Activated naive CD4-positive, alpha-beta T cell treated with anti-CD3 and anti-CD28 coated beads, Interleukin-2, amount 10 ng/mL, durations not matched to agents 7 days and 5 days (primary cell): ENCODE measurements at regions not wholly inside any gene's neighbourhood (a gene's known extent, or its start where the extent isn't known, plus 50 kb on each side); places are given as distances from the start of the nearest gene placed in this dataset.
"Not testable (repeated sequence)": the region's sequence is repeated elsewhere in the genome, so short reads cannot be mapped to it uniquely, and the experiment has no call there.

Experiments
- CTCF ChIA-PET: fragments of 350-600 bp; sonication (Branson Sonifier 250); formaldehyde crosslinking; loops from one replicate; lab custom pipeline; 2021; ENCODE audit warnings: antibody characterized with exemption; lab: Charles Lee
- DNase-seq: peaks from one replicate; pipeline ENCODE4 v3.0.0-alpha.2; 2020
- H3K27ac Mint-ChIP-seq: one replicate; pipeline ENCODE4 v1.8.0; 2021; ENCODE audit warnings: mild to moderate bottlenecking, moderate library complexity, mixed read lengths
- H3K27me3 Mint-ChIP-seq: one replicate; pipeline ENCODE4 v1.8.0; 2021; ENCODE audit warnings: mild to moderate bottlenecking, mixed read lengths
- H3K36me3 Mint-ChIP-seq: one replicate; pipeline ENCODE4 v1.8.0; 2021; ENCODE audit warnings: mixed read lengths
- H3K4me1 Mint-ChIP-seq: one replicate; pipeline ENCODE4 v1.8.0; 2021; ENCODE audit warnings: mixed read lengths
- H3K4me3 Mint-ChIP-seq: one replicate; pipeline ENCODE4 v1.8.0; 2021; ENCODE audit warnings: mild to moderate bottlenecking, moderate library complexity, mixed read lengths
- H3K9me3 Mint-ChIP-seq: one replicate; pipeline ENCODE4 v1.8.0; 2021; ENCODE audit warnings: mixed read lengths

GRCh38 chr1:187072262-187073034 is 243.7 kb downstream of the PLA2G4A start:
- H3K27me3 Mint-ChIP-seq, H3K36me3 Mint-ChIP-seq, DNase-seq, CTCF ChIA-PET, H3K4me1 Mint-ChIP-seq: not testable (repeated sequence)
- Mint-ChIP-seq H3K27ac (peak overlapping the region; percentile 89), H3K9me3 (peaks cover 14% of the 10 kb centered on the region), H3K4me3 (peak overlapping the region; percentile 76)

GRCh38 chr1:187073035-187073560 is 244.3 kb downstream of the PLA2G4A start:
- Mint-ChIP-seq H3K9me3 (peaks cover 14% of the 10 kb centered on the region), H3K4me3 (peak overlapping the region; percentile 76), H3K27ac (peak overlapping the region; percentile 89)
- H3K36me3 Mint-ChIP-seq, CTCF ChIA-PET, H3K27me3 Mint-ChIP-seq, H3K4me1 Mint-ChIP-seq: not testable (repeated sequence)
- DNase-seq, result peak; percentile 41

DNA sequence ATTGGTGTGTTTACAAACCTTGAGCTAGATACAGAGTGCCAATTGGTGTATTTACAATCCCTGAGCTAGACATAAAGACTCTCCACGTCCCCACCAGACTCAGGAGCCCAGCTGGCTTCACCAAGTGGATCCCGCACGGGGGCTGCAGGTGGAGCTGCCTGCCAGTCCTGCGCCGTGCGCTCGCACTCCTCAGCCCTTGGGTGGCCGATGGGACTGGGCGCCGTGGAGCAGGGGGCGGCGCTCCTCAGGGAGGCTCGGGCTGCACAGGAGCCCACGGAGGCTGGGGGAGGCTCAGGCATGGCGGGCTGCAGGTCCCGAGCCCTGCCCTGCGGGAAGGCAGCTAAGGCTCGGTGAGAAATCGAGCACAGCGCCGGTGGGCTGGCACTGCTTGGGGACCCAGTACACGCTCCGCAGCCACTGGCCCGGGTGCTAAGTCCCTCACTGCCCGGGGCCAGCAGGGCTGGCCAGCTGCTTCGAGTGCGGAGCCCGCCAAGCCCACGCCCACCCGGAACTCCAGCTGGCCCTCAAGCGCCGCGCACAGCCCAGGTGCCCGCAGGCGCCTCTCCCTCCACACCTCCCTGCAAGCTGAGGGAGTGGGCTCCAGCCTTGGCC is 245.0 kb downstream of the PLA2G4A start:
- DNase-seq, CTCF ChIA-PET, H3K27me3 Mint-ChIP-seq, H3K4me1 Mint-ChIP-seq, H3K36me3 Mint-ChIP-seq: not testable (repeated sequence)
- Mint-ChIP-seq H3K27ac (peak overlapping the region; percentile 89), H3K4me3 (peak overlapping the region; percentile 76), H3K9me3 (peaks cover 14% of the 10 kb centered on the region)

GRCh38 chr1:187074445-187075048 is 245.8 kb downstream of the PLA2G4A start:
- Mint-ChIP-seq H3K36me3 (peaks cover 4% of the 10 kb centered on the region), H3K9me3 (peaks cover 14% of the 10 kb centered on the region), H3K4me3 (no peak overlapping the region), H3K27ac (no peak overlapping the region), H3K4me1 (peaks cover 2% of the 10 kb centered on the region), H3K27me3 (no peaks in the 10 kb centered on the region)
- no peak for DNase-seq
- CTCF ChIA-PET, result no interaction called here

DNA sequence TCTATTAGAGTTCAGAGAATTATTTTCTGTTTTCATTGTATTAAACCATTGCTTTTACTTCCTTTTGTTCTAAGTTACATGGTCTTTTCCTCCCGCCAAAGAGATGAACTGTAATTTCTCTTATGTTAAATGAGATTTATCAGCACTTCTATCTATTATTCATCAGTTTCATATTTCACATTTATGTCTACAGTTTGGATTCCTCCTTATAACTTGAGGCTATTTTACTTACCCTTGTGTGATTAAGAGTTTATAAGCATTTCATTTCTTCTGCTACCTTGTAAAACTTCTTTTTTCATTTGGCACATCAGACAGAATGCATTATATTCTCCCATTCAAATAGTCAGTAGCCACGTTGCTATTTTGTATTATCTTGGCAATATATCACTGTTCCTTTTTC is 248.2 kb downstream of the PLA2G4A start:
- DNase-seq, result no peak
- Mint-ChIP-seq H3K36me3 (peaks cover 4% of the 10 kb centered on the region), H3K4me1 (peaks cover 2% of the 10 kb centered on the region), H3K4me3 (no peak overlapping the region), H3K9me3 (peaks cover 14% of the 10 kb centered on the region), H3K27ac (no peak overlapping the region), H3K27me3 (no peaks in the 10 kb centered on the region)
- CTCF ChIA-PET, result no interaction called here

GRCh38 chr1:187078321-187078720 is 249.6 kb downstream of the PLA2G4A start:
- CTCF ChIA-PET, result no interaction called here

GRCh38 chr1:187078916-187079315 is 250.2 kb downstream of the PLA2G4A start:
- no peak overlapping the region for H3K4me3 Mint-ChIP-seq
- peaks cover 1% of the 10 kb centered on the region for H3K36me3 Mint-ChIP-seq
- no peak for DNase-seq
- CTCF ChIA-PET, result no interaction called here
- peaks cover 5% of the 10 kb centered on the region for H3K9me3 Mint-ChIP-seq
- no peaks in the 10 kb centered on the region for H3K27me3 Mint-ChIP-seq
- H3K4me1 Mint-ChIP-seq, result no peaks in the 10 kb centered on the region
- no peak overlapping the region for H3K27ac Mint-ChIP-seq

More at GRCh38 chr1:187078321-187078720, 249.6 kb downstream of the PLA2G4A start:
- Mint-ChIP-seq H3K4me1 (peaks cover under 1% of the 10 kb centered on the region), H3K27ac (no peak overlapping the region), H3K9me3 (peaks cover 6% of the 10 kb centered on the region), H3K27me3 (no peaks in the 10 kb centered on the region), H3K4me3 (no peak overlapping the region), H3K36me3 (peaks cover 3% of the 10 kb centered on the region)
- no peak for DNase-seq

GRCh38 chr1:187079330-187079729 is 250.6 kb downstream of the PLA2G4A start:
- Mint-ChIP-seq H3K9me3 (peaks cover 4% of the 10 kb centered on the region), H3K27ac (no peak overlapping the region), H3K4me1 (no peaks in the 10 kb centered on the region), H3K36me3 (peaks cover 1% of the 10 kb centered on the region), H3K4me3 (no peak overlapping the region), H3K27me3 (no peaks in the 10 kb centered on the region)
- no peak for DNase-seq
- CTCF ChIA-PET, result no interaction called here

DNA sequence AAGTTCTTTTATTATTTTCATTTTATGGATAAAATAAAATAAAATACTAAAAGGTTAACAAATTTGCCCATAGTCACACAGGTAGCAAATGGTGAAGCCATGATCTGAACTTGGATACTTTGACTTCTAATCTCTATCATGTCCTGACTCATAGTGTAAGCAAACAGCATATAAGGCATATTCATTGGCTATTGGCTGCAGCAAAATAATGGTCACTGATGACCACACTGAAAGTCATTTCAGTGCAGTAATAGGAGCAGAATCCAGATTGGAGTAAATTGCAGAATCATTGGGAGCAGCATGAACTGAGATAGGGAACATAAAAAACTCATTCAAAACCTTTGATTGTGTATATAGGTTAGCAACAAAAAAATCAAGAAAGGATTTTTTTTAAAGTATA is 262.9 kb downstream of the PLA2G4A start:
- Mint-ChIP-seq H3K27ac (no peak overlapping the region), H3K9me3 (peaks cover 13% of the 10 kb centered on the region), H3K36me3 (peaks cover 2% of the 10 kb centered on the region), H3K4me1 (peaks cover 18% of the 10 kb centered on the region), H3K4me3 (no peak overlapping the region), H3K27me3 (no peaks in the 10 kb centered on the region)
- DNase-seq, result no peak
- CTCF ChIA-PET, result no interaction called here

DNA sequence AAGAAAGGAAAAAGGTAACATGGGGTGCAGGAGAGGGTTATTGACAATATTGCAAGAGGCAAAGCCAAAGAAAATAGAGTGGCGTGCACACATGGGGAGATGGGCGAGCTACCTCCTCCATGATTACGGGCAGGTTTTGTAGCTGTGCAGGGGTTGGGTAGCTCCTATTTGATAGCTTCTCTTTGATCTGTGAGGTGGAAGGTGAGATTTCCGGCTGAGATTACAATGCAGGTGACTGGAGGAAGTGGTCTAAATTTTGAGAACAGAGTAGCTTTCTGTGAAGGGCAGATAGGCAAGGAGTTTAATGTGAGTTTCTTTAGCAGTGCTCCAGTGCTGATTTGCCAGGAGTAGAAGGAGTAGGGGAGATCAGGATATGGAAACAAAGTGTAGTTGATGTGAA is 263.4 kb downstream of the PLA2G4A start:
- Mint-ChIP-seq H3K36me3 (peaks cover 2% of the 10 kb centered on the region), H3K27ac (peak overlapping the region; percentile 50), H3K4me3 (no peak overlapping the region), H3K27me3 (no peaks in the 10 kb centered on the region), H3K4me1 (peaks cover 18% of the 10 kb centered on the region), H3K9me3 (peaks cover 13% of the 10 kb centered on the region)
- CTCF ChIA-PET, result no interaction called here
- peak; percentile 28 for DNase-seq

- peaks cover 4% of the 10 kb centered on the region for H3K36me3 Mint-ChIP-seq
- peaks cover 10% of the 10 kb centered on the region for H3K9me3 Mint-ChIP-seq
- DNase-seq, result no peak
- H3K27me3 Mint-ChIP-seq, result no peaks in the 10 kb centered on the region
- no peak overlapping the region for H3K27ac Mint-ChIP-seq
- CTCF ChIA-PET, result no interaction called here
- peaks cover 11% of the 10 kb centered on the region for H3K4me1 Mint-ChIP-seq
- no peak overlapping the region for H3K4me3 Mint-ChIP-seq
These were observed 267.9 kb downstream of the PLA2G4A start for GRCh38 chr1:187096689-187097088.

DNA sequence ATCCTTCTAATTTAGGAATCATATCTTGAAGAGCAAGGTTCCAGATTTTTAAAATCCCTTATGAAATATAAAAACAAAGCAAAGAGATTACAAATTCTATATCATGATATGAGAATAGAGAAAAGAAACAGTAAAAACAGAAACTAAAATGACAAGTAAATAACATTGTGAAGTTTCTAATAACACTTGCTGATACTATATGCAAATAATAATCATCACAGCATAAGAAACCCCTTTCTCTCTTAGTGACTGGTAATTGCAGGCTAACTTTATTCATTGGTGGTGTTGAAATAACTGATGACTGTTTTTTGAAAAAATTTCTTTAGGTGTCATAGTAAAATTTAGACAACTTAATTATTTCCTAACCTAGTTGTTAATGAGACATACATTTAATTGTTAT is 281.6 kb downstream of the PLA2G4A start:
- CTCF ChIA-PET, result no interaction called here
- peaks cover 2% of the 10 kb centered on the region for H3K9me3 Mint-ChIP-seq
- no peak overlapping the region for H3K4me3 Mint-ChIP-seq
- no peak for DNase-seq
- no peak overlapping the region for H3K27ac Mint-ChIP-seq
- no peaks in the 10 kb centered on the region for H3K4me1 Mint-ChIP-seq
- H3K36me3 Mint-ChIP-seq, result no peaks in the 10 kb centered on the region
- H3K27me3 Mint-ChIP-seq, result no peaks in the 10 kb centered on the region

DNA sequence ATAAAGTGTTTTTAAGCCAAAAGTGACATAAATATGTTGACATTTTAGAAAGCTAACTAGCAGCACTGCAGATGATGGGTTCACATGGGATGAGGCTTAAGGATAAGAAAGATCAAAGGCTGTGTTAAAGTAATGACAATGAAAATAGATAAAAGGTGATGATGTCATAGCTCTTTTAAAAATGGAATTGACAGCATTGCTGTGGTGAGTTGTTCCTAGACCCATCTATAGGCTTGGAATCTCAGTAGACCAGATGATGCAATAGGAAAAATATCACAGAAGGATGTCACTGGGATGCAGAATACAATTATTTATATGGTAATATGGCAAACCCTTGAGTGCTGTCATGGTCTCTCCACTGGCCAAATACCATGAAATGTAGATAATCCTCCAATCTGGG is 286.0 kb downstream of the PLA2G4A start:
- no peak for DNase-seq
- CTCF ChIA-PET, result no interaction called here
- Mint-ChIP-seq H3K4me3 (no peak overlapping the region), H3K27ac (no peak overlapping the region), H3K27me3 (no peaks in the 10 kb centered on the region), H3K4me1 (no peaks in the 10 kb centered on the region), H3K36me3 (no peaks in the 10 kb centered on the region), H3K9me3 (peaks cover 2% of the 10 kb centered on the region)

DNA sequence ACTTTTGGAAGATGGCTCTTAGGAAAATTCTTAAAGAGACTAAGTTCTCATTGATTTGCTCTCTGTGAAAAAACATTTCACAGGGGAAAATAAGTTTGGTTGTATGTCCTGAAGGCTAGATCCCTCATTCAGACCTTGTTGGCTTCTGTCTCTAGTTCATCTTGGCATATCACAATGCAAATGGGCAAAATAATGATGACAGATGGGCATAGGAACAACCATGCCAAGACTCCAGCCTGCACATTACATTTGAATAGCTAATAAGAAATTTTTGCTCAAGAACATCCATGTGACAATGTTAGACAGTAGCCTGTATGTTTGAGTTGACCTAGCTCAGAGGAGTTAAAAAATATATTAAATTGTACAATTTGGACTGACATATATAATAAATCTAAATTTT is 292.9 kb downstream of the PLA2G4A start:
- no peaks in the 10 kb centered on the region for H3K27me3 Mint-ChIP-seq
- H3K9me3 Mint-ChIP-seq, result no peaks in the 10 kb centered on the region
- CTCF ChIA-PET, result no interaction called here
- no peaks in the 10 kb centered on the region for H3K4me1 Mint-ChIP-seq
- H3K36me3 Mint-ChIP-seq, result no peaks in the 10 kb centered on the region
- no peak for DNase-seq
- no peak overlapping the region for H3K4me3 Mint-ChIP-seq
- H3K27ac Mint-ChIP-seq, result no peak overlapping the region

DNA sequence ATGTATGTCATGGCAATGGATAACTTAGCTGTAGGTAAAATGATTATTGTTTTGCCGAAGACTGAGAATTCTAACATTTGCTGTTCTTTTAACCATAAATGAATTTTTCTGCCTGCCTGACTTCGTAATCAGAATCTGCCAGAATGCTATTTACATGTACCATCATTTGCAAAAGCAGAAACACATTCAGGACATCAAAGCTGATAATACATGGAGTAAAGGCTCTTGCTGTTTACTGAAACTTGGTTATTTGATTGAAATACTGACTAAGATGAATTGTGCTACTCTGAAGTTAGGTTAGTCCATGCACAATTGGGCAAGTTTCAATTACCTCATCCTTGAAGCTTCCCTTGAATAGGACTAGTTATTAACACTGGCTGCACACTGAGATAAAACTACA is 293.8 kb downstream of the PLA2G4A start:
- Mint-ChIP-seq H3K27ac (no peak overlapping the region), H3K9me3 (no peaks in the 10 kb centered on the region), H3K4me1 (no peaks in the 10 kb centered on the region), H3K27me3 (no peaks in the 10 kb centered on the region), H3K4me3 (no peak overlapping the region), H3K36me3 (no peaks in the 10 kb centered on the region)
- DNase-seq, result no peak
- CTCF ChIA-PET, result no interaction called here
